NCI-H1105 (cell line): ENCODE measurements at regions not wholly inside any gene's neighbourhood (a gene's known extent, or its start where the extent isn't known, plus 50 kb on each side); places are given as distances from the start of the nearest gene placed in this dataset.
A peak's percentile ranks its signal among the peaks of the same experiment; 100 is the strongest.

Experiments
- DNase-seq: peaks from one replicate; lab custom pipeline; 2025; lab: John Stamatoyannopoulos, UW

- no peak for DNase-seq
These were observed 227.4 kb downstream of the MAN2A1 start for GRCh38 chr5:109917154-109917546.

- DNase-seq = no peak
These were observed 228.2 kb downstream of the MAN2A1 start for GRCh38 chr5:109917966-109918365.

- DNase-seq = no peak
These were observed 231.0 kb downstream of the MAN2A1 start for GRCh38 chr5:109920736-109921135.

GRCh38 chr5:109921735-109922380, 232.1 kb downstream of the MAN2A1 start:
- peak; percentile 44 for DNase-seq

GRCh38 chr5:109922381-109922995, 232.8 kb downstream of the MAN2A1 start:
- DNase-seq = no peak

- no peak for DNase-seq
These were observed 233.5 kb downstream of the MAN2A1 start for GRCh38 chr5:109923205-109923604.

- DNase-seq = no peak
These were observed 234.7 kb downstream of the MAN2A1 start for GRCh38 chr5:109924237-109925107.

GRCh38 chr5:109927639-109928038, 237.9 kb downstream of the MAN2A1 start:
- DNase-seq = no peak

GRCh38 chr5:109928046-109928445, 238.3 kb downstream of the MAN2A1 start:
- no peak for DNase-seq

GRCh38 chr5:109928811-109929210, 239.1 kb downstream of the MAN2A1 start:
- DNase-seq = no peak

GRCh38 chr5:109929376-109929775, 239.6 kb downstream of the MAN2A1 start:
- no peak for DNase-seq

- no peak for DNase-seq
These were observed 240.2 kb downstream of the MAN2A1 start for GRCh38 chr5:109929911-109930310.

- no peak for DNase-seq
These were observed 241.5 kb downstream of the MAN2A1 start for GRCh38 chr5:109931049-109931780.

- no peak for DNase-seq
These were observed 246.2 kb downstream of the MAN2A1 start for GRCh38 chr5:109935833-109936490.

GRCh38 chr5:109936996-109937395, 247.3 kb downstream of the MAN2A1 start:
- DNase-seq = no peak

GRCh38 chr5:109937951-109938350, 248.2 kb downstream of the MAN2A1 start:
- DNase-seq = no peak

- no peak for DNase-seq
These were observed 248.7 kb downstream of the MAN2A1 start for GRCh38 chr5:109938453-109938852.

- no peak for DNase-seq
These were observed 249.5 kb downstream of the MAN2A1 start for GRCh38 chr5:109939116-109939682.

- no peak for DNase-seq
These were observed 252.9 kb downstream of the MAN2A1 start for GRCh38 chr5:109942646-109943045.

- DNase-seq = no peak
These were observed 254.0 kb downstream of the MAN2A1 start for GRCh38 chr5:109943701-109944235.

GRCh38 chr5:109944461-109944860, 254.7 kb downstream of the MAN2A1 start:
- no peak for DNase-seq
